Heart left ventricle (tissue), 16 donors: ENCODE measurements at regions not wholly inside any gene's neighbourhood (a gene's known extent, or its start where the extent isn't known, plus 50 kb on each side); places are given as distances from the start of the nearest gene placed in this dataset.

Source experiments
- ATAC-seq, 4 donors: fragments of 200-7000 bp; cut with Tn5 transposase; one replicate each; pipeline ENCODE4 v1.9.1; 2020 to 2022; ENCODE audit warnings: moderate library complexity in 4 of 4, mild to moderate bottlenecking in 3 of 4, moderate number of reproducible peaks in 1 of 4
- DNase-seq, 5 donors: peaks; one replicate each; pipeline ENCODE4 v3.0.0-alpha.2; 2020
- H3K27ac ChIP-seq, 12 donors: fragments of 200-600 bp; sonication (generic) in 4 of 12; one replicate each; pipeline versions ENCODE4 v1.5.0 to v1.8.0; 2016 to 2022; ENCODE audit warnings: mild to moderate bottlenecking in 2 of 12
- H3K27me3 ChIP-seq, 9 donors: fragments of 200-600 bp; sonication (generic) in 2 of 9; one replicate each; pipeline versions ENCODE4 v1.5.1 to v1.8.0; 2016 to 2022; ENCODE audit warnings: mild to moderate bottlenecking in 3 of 9
- H3K36me3 ChIP-seq, 9 donors: fragments of 200-600 bp; sonication (generic) in 2 of 9; one replicate each; pipeline versions ENCODE4 v1.5.0 to v1.8.0; 2018 to 2022; ENCODE audit warnings: mild to moderate bottlenecking in 2 of 9
- H3K4me1 ChIP-seq, 12 donors: fragments of 200-600 bp; sonication (generic) in 4 of 12; one replicate each; pipeline versions ENCODE4 v1.5.0 to v1.8.0; 2016 to 2022; ENCODE audit warnings: mild to moderate bottlenecking in 3 of 12
- H3K4me3 ChIP-seq, 12 donors: fragments of 200-600 bp; sonication (generic) in 4 of 12; one replicate each; pipeline versions ENCODE4 v1.5.0 to v1.8.0; 2017 to 2022; ENCODE audit warnings: mild to moderate bottlenecking in 9 of 12, moderate library complexity in 4 of 12
- H3K9me3 ChIP-seq, 12 donors: fragments of 200-600 bp; sonication (generic) in 4 of 12; one replicate each; pipeline versions ENCODE4 v1.5.0 to v1.8.0; 2016 to 2022; ENCODE audit warnings: mild to moderate bottlenecking in 1 of 12
- POLR2A ChIP-seq, 2 donors: fragments of 450-650 bp; IDR thresholded peaks; one replicate each; pipeline ENCODE4 v1.6.1; 2017; ENCODE audit warnings: antibody characterized with exemption in 2 of 2, mild to moderate bottlenecking in 2 of 2, moderate library complexity in 2 of 2
- WGBS, 4 donors: extraction: QIAGEN DNeasy Blood & Tissue Kit in 2 of 4; methylation state at CpG; one replicate each; pipeline versions ENCODE4 v1.1.5 to v1.1.7; 2013 to 2018; 5-methylcytosine and 5-hydroxymethylcytosine counted together
- intact Hi-C, 10 donors: fragments of 100-400 bp; cut with DNase I; formaldehyde crosslinking; loops; one replicate each; pipeline versions ENCODE4 v1.11.1 to v1.14.2; 2022
- TF ChIP-seq, protein P1 (sequence below), 12 donors: fragments of 200-600 bp; sonication (generic) in 4 of 12; IDR thresholded peaks; one replicate each; pipeline versions ENCODE4 v1.5.0 to v1.8.0; 2018 to 2022; ENCODE audit warnings: antibody characterized with exemption in 12 of 12, mild to moderate bottlenecking in 5 of 12
- donor health status: ischemic (EF 13 %, LVEDD 7.1; RV severe dilation, severe dysfunction).
- donor health status: healthy with polysubstance abuse.
- donor health status: DM: no; HTN: yes; CAD: no.
- donor health status: DM: no; HTN: no; CAD: no.
- donor health status: ischemic (EF 25% LVEDD 6.9; RV normal size, moderate dysfunction).
- donor health status: ischemic (EF 25% LVEDD 5.7; RV mildly dilated, moderate dysfunction).
- donor health status: healthy.
- donor health status: DM: yes; HTN: yes; CAD: no.
- donor health status: ischemic (EF 35%, LVEDD 5.7; RV mildly dilated, moderate dysfunction).
- donor health status: nonischemic (EF 11% LVEDD 7.7; RV severe dilation, severe dysfunction).
- donor health status: DM: yes; HTN: yes; CAD: no.
- donor health status: PGD.
- donor health status: ischemic (EF 29% LVEDD 5.4; RV normal size, mild dysfunction).
- donor health status: nonischemic (EF 23%, LVEDD 6.1; RV moderate dilation, normal function).

DNA sequence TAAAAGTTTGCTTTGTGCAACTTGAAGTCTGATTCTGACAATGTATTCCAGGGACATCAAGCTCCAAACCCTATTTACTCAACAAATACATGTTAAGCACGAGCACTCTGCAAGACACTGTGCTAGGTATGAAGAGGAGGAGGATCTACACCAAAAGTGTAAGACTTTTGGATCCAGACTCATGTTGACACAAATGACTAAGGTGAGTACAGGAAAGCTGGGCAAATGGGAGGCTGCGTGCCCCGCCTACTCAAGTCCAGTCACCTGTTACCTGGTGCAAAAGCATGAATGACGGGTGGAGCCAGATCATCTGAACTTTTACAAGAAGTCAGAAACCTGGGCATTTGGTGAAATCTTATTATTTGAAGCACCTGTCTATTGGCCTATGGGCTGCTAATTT is 120.7 kb downstream of the ABCC12 start:
- TF ChIP-seq, protein P1, sequence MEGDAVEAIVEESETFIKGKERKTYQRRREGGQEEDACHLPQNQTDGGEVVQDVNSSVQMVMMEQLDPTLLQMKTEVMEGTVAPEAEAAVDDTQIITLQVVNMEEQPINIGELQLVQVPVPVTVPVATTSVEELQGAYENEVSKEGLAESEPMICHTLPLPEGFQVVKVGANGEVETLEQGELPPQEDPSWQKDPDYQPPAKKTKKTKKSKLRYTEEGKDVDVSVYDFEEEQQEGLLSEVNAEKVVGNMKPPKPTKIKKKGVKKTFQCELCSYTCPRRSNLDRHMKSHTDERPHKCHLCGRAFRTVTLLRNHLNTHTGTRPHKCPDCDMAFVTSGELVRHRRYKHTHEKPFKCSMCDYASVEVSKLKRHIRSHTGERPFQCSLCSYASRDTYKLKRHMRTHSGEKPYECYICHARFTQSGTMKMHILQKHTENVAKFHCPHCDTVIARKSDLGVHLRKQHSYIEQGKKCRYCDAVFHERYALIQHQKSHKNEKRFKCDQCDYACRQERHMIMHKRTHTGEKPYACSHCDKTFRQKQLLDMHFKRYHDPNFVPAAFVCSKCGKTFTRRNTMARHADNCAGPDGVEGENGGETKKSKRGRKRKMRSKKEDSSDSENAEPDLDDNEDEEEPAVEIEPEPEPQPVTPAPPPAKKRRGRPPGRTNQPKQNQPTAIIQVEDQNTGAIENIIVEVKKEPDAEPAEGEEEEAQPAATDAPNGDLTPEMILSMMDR (IDR thresholded peaks at IDR 0.05): no peak
- no peak for TF ChIP-seq POLR2A (IDR thresholded peaks at IDR 0.05)
- H3K4me1 ChIP-seq: no peaks in the 10 kb centered on the region
- intact Hi-C loops: no loop called here
- H3K9me3 ChIP-seq: peaks cover 0 to 5% (median 0%) of the 10 kb centered on the region in 12 donors
- ATAC-seq: no peak
- H3K36me3 ChIP-seq: no peaks in the 10 kb centered on the region
- no peak overlapping the region for H3K4me3 ChIP-seq
- DNase-seq: no peak
- H3K27ac ChIP-seq: no peak overlapping the region
- no peaks in the 10 kb centered on the region for H3K27me3 ChIP-seq
- 71 to 96% (median 77%) methylated on average over 4 of the region's 4 CpGs for WGBS, 4 donors

GRCh38 chr16:48030926-48031325 is 124.9 kb downstream of the ABCC12 start:
- intact Hi-C loops: no loop called here
- WGBS, 4 donors: 86 to 91% (median 89%) methylated on average over 6 of the region's 6 CpGs
- Histone ChIP-seq H3K27me3 (no peaks in the 10 kb centered on the region), H3K36me3 (no peaks in the 10 kb centered on the region), H3K9me3 (peaks cover 0 to 5% (median 0%) of the 10 kb centered on the region in 12 donors), H3K4me3 (no peak overlapping the region), H3K4me1 (no peaks in the 10 kb centered on the region), H3K27ac (no peak overlapping the region)
- TF ChIP-seq POLR2A (IDR thresholded peaks at IDR 0.05): no peak
- ATAC-seq (no peak), DNase-seq (no peak)

- Histone ChIP-seq H3K27ac (no peak overlapping the region), H3K4me3 (no peak overlapping the region), H3K9me3 (peaks cover 0 to 5% (median 0%) of the 10 kb centered on the region in 12 donors), H3K36me3 (no peaks in the 10 kb centered on the region), H3K27me3 (no peaks in the 10 kb centered on the region), H3K4me1 (no peaks in the 10 kb centered on the region)
- no peak for ATAC-seq
- 85 to 89% (median 87%) methylated on average over 5 of the region's 5 CpGs for WGBS, 4 donors
- TF ChIP-seq, protein P1 (IDR thresholded peaks at IDR 0.05): peak in 1 of 12 donors; percentile 5
- no peak for TF ChIP-seq POLR2A (IDR thresholded peaks at IDR 0.05)
- DNase-seq: no peak
- intact Hi-C loops: no loop called here
Measured at GRCh38 chr16:48029768-48030167, 126.0 kb downstream of the ABCC12 start.

GRCh38 chr16:48025359-48025758 is 130.4 kb downstream of the ABCC12 start:
- ATAC-seq (no peak), DNase-seq (no peak)
- no peaks in the 10 kb centered on the region for H3K36me3 ChIP-seq
- intact Hi-C loops: no loop called here
- TF ChIP-seq, protein P1 (IDR thresholded peaks at IDR 0.05): no peak
- TF ChIP-seq POLR2A (IDR thresholded peaks at IDR 0.05): no peak
- no peaks in the 10 kb centered on the region for H3K9me3 ChIP-seq
- H3K4me1 ChIP-seq: no peaks in the 10 kb centered on the region
- WGBS, 4 donors: 66 to 77% (median 70%) methylated on average over 5 of the region's 5 CpGs
- no peak overlapping the region for H3K27ac ChIP-seq
- peaks cover 0 to 5% (median 0%) of the 10 kb centered on the region in 9 donors for H3K27me3 ChIP-seq
- no peak overlapping the region for H3K4me3 ChIP-seq

- Histone ChIP-seq H3K4me3 (no peak overlapping the region), H3K9me3 (no peaks in the 10 kb centered on the region), H3K4me1 (no peaks in the 10 kb centered on the region), H3K36me3 (no peaks in the 10 kb centered on the region), H3K27me3 (peaks cover 0 to 5% (median 0%) of the 10 kb centered on the region in 9 donors), H3K27ac (no peak overlapping the region)
- TF ChIP-seq, protein P1 (IDR thresholded peaks at IDR 0.05): no peak
- no peak for TF ChIP-seq POLR2A (IDR thresholded peaks at IDR 0.05)
- DNase-seq (no peak), ATAC-seq (no peak)
- 63 to 75% (median 71%) methylated on average over 5 of the region's 5 CpGs for WGBS, 4 donors
- intact Hi-C loops: no loop called here
Measured at GRCh38 chr16:48024042-48024441, 131.8 kb downstream of the ABCC12 start.
